Skeletal muscle tissue (tissue), 3 donors: ENCODE measurements at regions not wholly inside any gene's neighbourhood (a gene's known extent, or its start where the extent isn't known, plus 50 kb on each side); places are given as distances from the start of the nearest gene placed in this dataset.
"Not testable (repeated sequence)": the region's sequence is repeated elsewhere in the genome, so short reads cannot be mapped to it uniquely, and the experiment has no call there.

Source experiments
- H3K27ac ChIP-seq: one replicate; pipeline ENCODE4 v1.7.0; 2013; ENCODE audit warnings: mild to moderate bottlenecking, low read depth, low read length, inconsistent platforms
- H3K27me3 ChIP-seq, 3 donors: one replicate each; pipeline ENCODE4 v1.7.0; 2013; ENCODE audit warnings: low read length in 3 of 3; ENCODE audit not compliant: control insufficient read depth in 3 of 3, insufficient read depth in 3 of 3
- H3K36me3 ChIP-seq, 3 donors: one replicate each; pipeline ENCODE4 v1.7.0; 2013; ENCODE audit warnings: low read length in 3 of 3; ENCODE audit not compliant: control insufficient read depth in 3 of 3, insufficient read depth in 3 of 3
- H3K4me1 ChIP-seq, 3 donors: one replicate each; pipeline ENCODE4 v1.7.0; 2013; ENCODE audit warnings: low read length in 3 of 3, mild to moderate bottlenecking in 3 of 3; ENCODE audit not compliant: control insufficient read depth in 3 of 3, insufficient read depth in 3 of 3
- H3K4me3 ChIP-seq, 3 donors: one replicate each; pipeline ENCODE4 v1.7.0; 2013; ENCODE audit warnings: low read length in 3 of 3
- H3K9ac ChIP-seq, 3 donors: one replicate each; pipeline ENCODE4 v1.7.0; 2013; ENCODE audit warnings: low read length in 3 of 3, mild to moderate bottlenecking in 3 of 3, moderate library complexity in 2 of 3, low read depth in 1 of 3
- H3K9me3 ChIP-seq, 3 donors: one replicate each; pipeline ENCODE4 v1.7.0; 2013; ENCODE audit warnings: low read length in 3 of 3; ENCODE audit not compliant: control insufficient read depth in 3 of 3
- donor health status: Osteomylitis.

GRCh38 chr3:72163809-72164634, 379.1 kb upstream of the PROK2 start:
- H3K36me3 ChIP-seq, result no peaks in the 10 kb centered on the region
- H3K27me3 ChIP-seq, result no peaks in the 10 kb centered on the region
- no peaks in the 10 kb centered on the region for H3K9me3 ChIP-seq
- H3K4me1 ChIP-seq, result no peaks in the 10 kb centered on the region
- no peak overlapping the region for H3K4me3 ChIP-seq
- H3K9ac ChIP-seq, result no peak overlapping the region
- no peak overlapping the region for H3K27ac ChIP-seq

DNA sequence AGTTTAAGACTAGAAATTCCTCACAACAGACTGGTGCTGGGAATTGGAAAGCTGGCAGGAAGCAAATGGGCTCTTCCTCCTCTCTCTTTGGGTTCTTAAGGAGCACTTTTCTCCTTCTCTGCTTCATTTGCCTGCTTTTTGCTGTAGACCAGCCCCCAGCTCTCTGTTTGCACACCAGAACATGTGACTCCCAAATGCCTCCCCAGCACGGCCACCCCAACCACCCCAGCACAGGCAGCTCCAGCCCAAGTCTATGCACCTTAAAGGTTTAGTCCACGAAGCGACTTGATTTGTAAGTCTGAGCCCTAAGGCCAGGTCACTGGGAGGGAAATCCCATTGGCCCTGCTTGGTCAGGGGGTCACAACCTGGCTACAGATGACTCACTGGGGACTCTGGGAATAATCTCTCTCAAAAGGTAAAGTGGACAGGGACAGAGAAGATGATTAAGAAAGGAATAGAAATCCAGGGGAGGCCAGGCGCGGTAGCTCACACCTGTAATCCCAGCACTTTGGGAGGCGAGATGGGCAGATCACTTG, 377.8 kb upstream of the PROK2 start:
- no peak overlapping the region for H3K27ac ChIP-seq
- no peaks in the 10 kb centered on the region for H3K36me3 ChIP-seq
- no peak overlapping the region for H3K4me3 ChIP-seq
- no peaks in the 10 kb centered on the region for H3K9me3 ChIP-seq
- H3K27me3 ChIP-seq, result no peaks in the 10 kb centered on the region
- no peak overlapping the region for H3K9ac ChIP-seq
- H3K4me1 ChIP-seq, result peaks cover 0 to 4% (median 0%) of the 10 kb centered on the region in 3 donors

GRCh38 chr3:72161881-72162595, 377.1 kb upstream of the PROK2 start:
- Histone ChIP-seq H3K4me1 (peaks cover 0 to 4% (median 0%) of the 10 kb centered on the region in 3 donors), H3K4me3 (no peak overlapping the region), H3K36me3 (no peaks in the 10 kb centered on the region), H3K9me3 (no peaks in the 10 kb centered on the region), H3K27ac (no peak overlapping the region), H3K27me3 (no peaks in the 10 kb centered on the region), H3K9ac (no peak overlapping the region)

GRCh38 chr3:72161285-72161684, 376.3 kb upstream of the PROK2 start:
- H3K27me3 ChIP-seq, H3K27ac ChIP-seq, H3K9me3 ChIP-seq, H3K4me1 ChIP-seq, H3K36me3 ChIP-seq, H3K4me3 ChIP-seq, H3K9ac ChIP-seq: not testable (repeated sequence)

DNA sequence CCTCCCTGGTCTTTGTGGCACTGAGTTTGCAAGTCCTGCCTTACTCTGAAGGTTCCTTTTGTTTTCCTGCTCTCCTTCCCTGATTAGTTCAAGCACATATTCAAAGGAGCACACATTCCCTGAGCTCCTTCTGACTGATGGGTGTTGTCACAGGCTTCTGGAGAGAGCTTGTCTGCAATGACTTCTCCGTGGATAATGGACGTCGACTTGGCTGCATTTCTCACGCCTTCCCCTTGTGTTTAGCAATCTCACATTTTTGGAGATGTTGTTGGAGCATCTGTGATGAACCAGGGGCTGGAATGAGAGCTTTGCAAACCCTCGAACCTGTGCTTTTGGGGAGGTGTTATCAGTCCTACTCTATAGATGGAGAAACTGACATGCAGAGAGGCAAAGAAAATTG, 375.4 kb upstream of the PROK2 start:
- Histone ChIP-seq H3K36me3 (no peaks in the 10 kb centered on the region), H3K9ac (no peak overlapping the region), H3K9me3 (no peaks in the 10 kb centered on the region), H3K4me3 (no peak overlapping the region), H3K4me1 (peaks cover 0 to 4% (median 0%) of the 10 kb centered on the region in 3 donors), H3K27me3 (no peaks in the 10 kb centered on the region), H3K27ac (no peak overlapping the region)

GRCh38 chr3:72159487-72159886, 374.5 kb upstream of the PROK2 start:
- peaks cover 2 to 6% (median 4%) of the 10 kb centered on the region in 3 donors for H3K4me1 ChIP-seq
- H3K9ac ChIP-seq, result no peak overlapping the region
- no peaks in the 10 kb centered on the region for H3K9me3 ChIP-seq
- H3K4me3 ChIP-seq, result no peak overlapping the region
- H3K27ac ChIP-seq, result no peak overlapping the region
- H3K36me3 ChIP-seq, result no peaks in the 10 kb centered on the region
- H3K27me3 ChIP-seq, result peaks cover 0 to 1% (median 0%) of the 10 kb centered on the region in 3 donors

- Histone ChIP-seq H3K36me3 (no peaks in the 10 kb centered on the region), H3K9ac (no peak overlapping the region), H3K27me3 (peaks cover 0 to 4% (median 0%) of the 10 kb centered on the region in 3 donors), H3K27ac (no peak overlapping the region), H3K9me3 (no peaks in the 10 kb centered on the region), H3K4me1 (peaks cover 2 to 6% (median 4%) of the 10 kb centered on the region in 3 donors), H3K4me3 (no peak overlapping the region)
These were observed 373.8 kb upstream of the PROK2 start for GRCh38 chr3:72158639-72159326.

- Histone ChIP-seq H3K9ac (no peak overlapping the region), H3K36me3 (no peaks in the 10 kb centered on the region)
These were observed 373.0 kb upstream of the PROK2 start for GRCh38 chr3:72157748-72158638.

DNA sequence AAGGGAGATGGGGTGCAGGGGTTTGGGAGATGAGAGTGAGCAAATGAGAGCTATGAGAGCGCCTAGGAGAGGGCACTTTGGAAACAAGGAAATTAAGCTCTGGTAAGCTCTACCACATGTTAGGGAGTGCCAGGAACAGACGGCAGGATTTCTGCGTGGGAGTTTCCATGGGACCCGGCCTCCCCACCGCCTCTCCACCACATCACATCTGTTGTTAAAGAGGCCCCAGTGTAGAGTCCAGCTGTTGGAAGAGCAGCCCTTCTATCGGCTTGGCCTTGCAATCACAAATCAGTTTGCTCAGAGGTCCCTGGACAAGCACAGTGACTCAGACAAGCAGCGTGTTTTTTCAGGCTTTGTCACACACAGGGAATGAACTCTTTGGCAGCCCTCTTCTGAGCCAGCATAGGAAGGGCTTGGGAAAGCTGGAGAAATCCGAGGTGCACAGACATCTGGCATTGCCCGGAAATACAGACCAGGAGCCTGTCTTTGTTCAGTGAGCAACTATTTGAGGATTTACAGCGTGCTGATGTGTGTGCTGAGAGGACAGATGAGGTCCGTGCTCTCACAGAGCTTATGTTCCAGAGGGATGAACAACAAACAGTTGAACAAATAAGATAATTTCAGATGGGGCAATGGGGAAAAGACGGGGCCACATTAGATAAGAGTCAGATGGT, 370.6 kb upstream of the PROK2 start:
- Histone ChIP-seq H3K36me3 (no peaks in the 10 kb centered on the region), H3K27me3 (peaks cover 0 to 4% (median 0%) of the 10 kb centered on the region in 3 donors), H3K9me3 (no peaks in the 10 kb centered on the region), H3K9ac (no peak overlapping the region), H3K4me3 (no peak overlapping the region), H3K27ac (no peak overlapping the region), H3K4me1 (peaks cover 16 to 24% (median 19%) of the 10 kb centered on the region in 3 donors)

More at GRCh38 chr3:72157748-72158638, 373.0 kb upstream of the PROK2 start:
- H3K27ac ChIP-seq, result no peak overlapping the region
- H3K27me3 ChIP-seq, result peaks cover 0 to 4% (median 0%) of the 10 kb centered on the region in 3 donors
- H3K4me1 ChIP-seq, result peaks cover 5 to 11% (median 10%) of the 10 kb centered on the region in 3 donors
- no peaks in the 10 kb centered on the region for H3K9me3 ChIP-seq
- H3K4me3 ChIP-seq, result no peak overlapping the region
